Cardiac muscle cell (in vitro differentiated cells and primary cell): ENCODE measurements at regions not wholly inside any gene's neighbourhood (a gene's known extent, or its start where the extent isn't known, plus 50 kb on each side); places are given as distances from the start of the nearest gene placed in this dataset.
A peak's percentile ranks its signal among the peaks of the same experiment; 100 is the strongest.

Source experiments
- DNase-seq, 2 donors: peaks; one replicate each; pipeline versions ENCODE4 v3.0.0 to v3.0.0-alpha.2; 2010 to 2017; ENCODE audit warnings: low read depth in 1 of 2, low spot score in 1 of 2
- H3K27ac ChIP-seq: fragments of 200-600 bp; sonication (generic); 2 replicates; pipeline ENCODE4 v1.5.1; 2016
- H3K27me3 ChIP-seq: fragments of 200-600 bp; sonication (generic); 2 replicates; pipeline ENCODE4 v1.6.0; 2016; ENCODE audit warnings: control low read depth
- H3K36me3 ChIP-seq: fragments of 200-600 bp; sonication (generic); 2 replicates; pipeline ENCODE4 v1.5.1; 2016; ENCODE audit warnings: control low read depth
- H3K4me1 ChIP-seq: fragments of 200-600 bp; sonication (generic); 2 replicates; pipeline ENCODE4 v1.8.1; 2017; ENCODE audit warnings: low read depth, mild to moderate bottlenecking, mixed run types
- H3K4me3 ChIP-seq: fragments of 200-600 bp; sonication (generic); 2 replicates; pipeline ENCODE4 v1.5.1; 2016; ENCODE audit warnings: mild to moderate bottlenecking
- H3K9me3 ChIP-seq: fragments of 200-600 bp; sonication (generic); 2 replicates; pipeline ENCODE4 v1.5.1; 2017; ENCODE audit warnings: low read depth, mild to moderate bottlenecking, control low read depth
- CTCF ChIP-seq: IDR thresholded peaks from 2 replicates; pipeline ENCODE4 v1.5.1; 2012; ENCODE audit warnings: low read depth, mild to moderate bottlenecking, low read length

GRCh38 chr20:50342638-50343102 is 152.0 kb downstream of the CEBPB start:
- no peaks in the 10 kb centered on the region for H3K27me3 ChIP-seq
- no peaks in the 10 kb centered on the region for H3K36me3 ChIP-seq
- H3K27ac ChIP-seq = no peak overlapping the region
- peaks cover 12% of the 10 kb centered on the region for H3K4me1 ChIP-seq
- no peak for TF ChIP-seq CTCF
- no peaks in the 10 kb centered on the region for H3K9me3 ChIP-seq
- DNase-seq = no peak
- H3K4me3 ChIP-seq = no peak overlapping the region

GRCh38 chr20:50343125-50343489 is 152.5 kb downstream of the CEBPB start:
- Histone ChIP-seq H3K9me3 (no peaks in the 10 kb centered on the region), H3K27ac (no peak overlapping the region), H3K4me1 (peaks cover 12% of the 10 kb centered on the region), H3K36me3 (no peaks in the 10 kb centered on the region), H3K27me3 (no peaks in the 10 kb centered on the region), H3K4me3 (no peak overlapping the region)
- DNase-seq = no peak
- no peak for TF ChIP-seq CTCF

DNA sequence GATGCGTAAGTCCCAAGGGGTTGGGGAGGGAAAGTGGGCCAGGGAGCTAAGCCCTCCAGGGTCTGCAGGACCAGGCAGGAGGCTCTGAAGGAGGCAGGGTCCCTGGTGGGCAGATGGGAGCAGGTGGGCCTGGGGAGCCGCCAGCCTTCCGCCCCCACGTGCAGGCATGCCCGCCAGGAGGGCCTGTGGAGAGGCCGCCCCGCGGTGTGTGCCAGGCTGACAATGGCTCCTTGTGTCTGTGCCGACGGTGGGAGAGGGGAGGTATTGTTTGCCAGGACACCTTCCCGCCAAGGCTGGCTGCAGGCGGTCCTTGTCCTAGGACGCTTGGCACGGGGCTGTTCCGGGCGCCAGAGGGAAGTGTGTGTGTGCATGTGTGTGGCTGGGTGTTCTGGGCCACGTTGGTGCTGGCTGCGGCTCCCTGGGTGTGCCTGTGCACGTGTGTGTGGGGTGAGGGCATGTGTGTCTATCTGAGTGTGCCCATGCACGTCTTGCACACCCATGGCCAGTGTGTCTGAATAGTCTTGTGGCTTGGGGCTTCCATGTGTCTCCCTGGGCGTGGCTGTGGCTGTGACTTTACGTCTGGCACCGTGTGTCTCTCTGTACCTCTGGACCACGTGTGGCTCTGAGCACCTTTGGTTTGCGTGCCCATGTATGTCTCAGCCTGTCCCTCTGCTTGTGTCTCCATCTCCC is 153.0 kb downstream of the CEBPB start:
- no peaks in the 10 kb centered on the region for H3K36me3 ChIP-seq
- H3K4me3 ChIP-seq = no peak overlapping the region
- no peaks in the 10 kb centered on the region for H3K27me3 ChIP-seq
- no peak for TF ChIP-seq CTCF
- no peaks in the 10 kb centered on the region for H3K9me3 ChIP-seq
- DNase-seq = no peak
- H3K27ac ChIP-seq = no peak overlapping the region
- H3K4me1 ChIP-seq = peaks cover 7% of the 10 kb centered on the region

- no peak for DNase-seq
- no peaks in the 10 kb centered on the region for H3K36me3 ChIP-seq
- no peaks in the 10 kb centered on the region for H3K4me1 ChIP-seq
- H3K27me3 ChIP-seq = no peaks in the 10 kb centered on the region
- TF ChIP-seq CTCF = peak; percentile 28
- H3K27ac ChIP-seq = no peak overlapping the region
- no peaks in the 10 kb centered on the region for H3K9me3 ChIP-seq
- H3K4me3 ChIP-seq = no peak overlapping the region
Measured at GRCh38 chr20:50344232-50345071, 153.8 kb downstream of the CEBPB start.

GRCh38 chr20:50345712-50346373 is 155.2 kb downstream of the CEBPB start:
- H3K4me1 ChIP-seq = no peaks in the 10 kb centered on the region
- H3K36me3 ChIP-seq = no peaks in the 10 kb centered on the region
- no peak for DNase-seq
- H3K27ac ChIP-seq = no peak overlapping the region
- TF ChIP-seq CTCF = no peak
- no peaks in the 10 kb centered on the region for H3K9me3 ChIP-seq
- H3K27me3 ChIP-seq = no peaks in the 10 kb centered on the region
- H3K4me3 ChIP-seq = no peak overlapping the region
